ENCODE measurements at regions not wholly inside any gene's neighbourhood (a gene's known extent, or its start where the extent isn't known, plus 50 kb on each side); places are given as distances from the start of the nearest gene placed in this dataset.

GRCh38 chr1:162937716-162938395, 76.9 kb upstream of the CCDC190 start:
- Histone ChIP-seq H3K4me3 (no peak overlapping the region), H3K27ac (no peak overlapping the region), H3K4me1 (no peaks in the 10 kb centered on the region), H3K36me3 (no peaks in the 10 kb centered on the region), H3K27me3 (no peaks in the 10 kb centered on the region), H3K9me3 (no peaks in the 10 kb centered on the region)
- no peak for ATAC-seq
- WGBS (ENCODE audit: insufficient coverage, low coverage, low lambda C conversion rate, missing lambda C conversion rate) = 46% methylated on average over 5 of the region's 5 CpGs
- intact Hi-C loops (cut with DNase I) = no loop called here
- no peak for TF ChIP-seq CTCF (IDR thresholded peaks at IDR 0.05)
- no peak for DNase-seq

GRCh38 chr1:162930976-162931560, 70.1 kb upstream of the CCDC190 start:
- intact Hi-C loops (cut with DNase I) = no loop called here
- no peak for ATAC-seq
- WGBS (ENCODE audit: insufficient coverage, low coverage, low lambda C conversion rate, missing lambda C conversion rate) = 36% methylated on average over 3 of the region's 3 CpGs
- Histone ChIP-seq H3K27me3 (no peaks in the 10 kb centered on the region), H3K4me3 (no peak overlapping the region), H3K36me3 (no peaks in the 10 kb centered on the region), H3K27ac (no peak overlapping the region), H3K4me1 (no peaks in the 10 kb centered on the region), H3K9me3 (no peaks in the 10 kb centered on the region)
- no peak for DNase-seq
- TF ChIP-seq POLR2A (IDR thresholded peaks at IDR 0.05) (no peak), CTCF (IDR thresholded peaks at IDR 0.05) (no peak)

GRCh38 chr1:162930532-162930931, 69.6 kb upstream of the CCDC190 start:
- no peaks in the 10 kb centered on the region for H3K4me1 ChIP-seq
- H3K27me3 ChIP-seq = no peaks in the 10 kb centered on the region
- no peak for ATAC-seq
- no peak for TF ChIP-seq POLR2A (IDR thresholded peaks at IDR 0.05)
- no peak for TF ChIP-seq CTCF (IDR thresholded peaks at IDR 0.05)
- H3K4me3 ChIP-seq = no peak overlapping the region
- H3K9me3 ChIP-seq = no peaks in the 10 kb centered on the region
- H3K36me3 ChIP-seq = no peaks in the 10 kb centered on the region
- no peak overlapping the region for H3K27ac ChIP-seq
- intact Hi-C loops (cut with DNase I) = no loop called here
- DNase-seq = no peak

GRCh38 chr1:162929177-162929576, 68.2 kb upstream of the CCDC190 start:
- Histone ChIP-seq H3K27me3 (no peaks in the 10 kb centered on the region), H3K36me3 (no peaks in the 10 kb centered on the region), H3K4me1 (no peaks in the 10 kb centered on the region), H3K4me3 (no peak overlapping the region), H3K9me3 (no peaks in the 10 kb centered on the region), H3K27ac (no peak overlapping the region)
- 53% methylated on average over 3 of the region's 3 CpGs for WGBS (ENCODE audit: insufficient coverage, low coverage, low lambda C conversion rate, missing lambda C conversion rate)
- intact Hi-C loops (cut with DNase I) = no loop called here
- no peak for TF ChIP-seq CTCF (IDR thresholded peaks at IDR 0.05)
- TF ChIP-seq POLR2A (IDR thresholded peaks at IDR 0.05) = no peak
- ATAC-seq (no peak), DNase-seq (no peak)

All from right lobe of liver (tissue), 6 donors.